ENCODE measurements at regions not wholly inside any gene's neighbourhood (a gene's known extent, or its start where the extent isn't known, plus 50 kb on each side); places are given as distances from the start of the nearest gene placed in this dataset.

GRCh38 chr12:72815421-72815820 lies 543.3 kb downstream of the TRHDE start:
- Histone ChIP-seq H3K27me3 (no peaks in the 10 kb centered on the region), H3K36me3 (no peaks in the 10 kb centered on the region), H3K9me3 (peaks cover 16% of the 10 kb centered on the region), H3K27ac (no peak overlapping the region), H3K4me3 (no peak overlapping the region), H3K4me1 (no peaks in the 10 kb centered on the region)
- no peak for TF ChIP-seq EP300 (IDR thresholded peaks at IDR 0.05)
- TF ChIP-seq POLR2A (IDR thresholded peaks at IDR 0.05) = no peak
- no peak for TF ChIP-seq CTCF (IDR thresholded peaks at IDR 0.05)
- TF ChIP-seq POLR2AphosphoS5 (IDR thresholded peaks at IDR 0.05) = no peak
- DNase-seq (ENCODE audit: low spot score in 2 of 2) = no peak

GRCh38 chr12:72828662-72829324 lies 556.6 kb downstream of the TRHDE start:
- Histone ChIP-seq H3K9me3 (peaks cover 7% of the 10 kb centered on the region), H3K27me3 (no peaks in the 10 kb centered on the region), H3K4me3 (no peak overlapping the region), H3K4me1 (no peaks in the 10 kb centered on the region), H3K36me3 (no peaks in the 10 kb centered on the region), H3K27ac (no peak overlapping the region)
- TF ChIP-seq EP300 (IDR thresholded peaks at IDR 0.05) (no peak), POLR2AphosphoS5 (IDR thresholded peaks at IDR 0.05) (no peak), CTCF (IDR thresholded peaks at IDR 0.05) (no peak), POLR2A (IDR thresholded peaks at IDR 0.05) (no peak)
- no peak for DNase-seq (ENCODE audit: low spot score in 2 of 2)
- 88% methylated on average over 2 of the region's 2 CpGs for WGBS

- Histone ChIP-seq H3K9me3 (peaks cover 7% of the 10 kb centered on the region), H3K4me1 (no peaks in the 10 kb centered on the region), H3K27me3 (no peaks in the 10 kb centered on the region), H3K4me3 (no peak overlapping the region), H3K27ac (no peak overlapping the region), H3K36me3 (no peaks in the 10 kb centered on the region)
- TF ChIP-seq CTCF (IDR thresholded peaks at IDR 0.05) (no peak), POLR2AphosphoS5 (IDR thresholded peaks at IDR 0.05) (no peak), POLR2A (IDR thresholded peaks at IDR 0.05) (no peak), EP300 (IDR thresholded peaks at IDR 0.05) (no peak)
- DNase-seq (ENCODE audit: low spot score in 2 of 2) = no peak
- WGBS = 92% methylated on average over 1 of the region's 1 CpG
These were observed 557.7 kb downstream of the TRHDE start for GRCh38 chr12:72829838-72830237.

- H3K36me3 ChIP-seq = no peaks in the 10 kb centered on the region
- 57% methylated on average over 4 of the region's 4 CpGs for WGBS
- H3K4me3 ChIP-seq = no peak overlapping the region
- H3K4me1 ChIP-seq = no peaks in the 10 kb centered on the region
- TF ChIP-seq EP300 (IDR thresholded peaks at IDR 0.05) = no peak
- no peak for TF ChIP-seq POLR2AphosphoS5 (IDR thresholded peaks at IDR 0.05)
- TF ChIP-seq CTCF (IDR thresholded peaks at IDR 0.05) = no peak
- TF ChIP-seq POLR2A (IDR thresholded peaks at IDR 0.05) = no peak
- no peaks in the 10 kb centered on the region for H3K27me3 ChIP-seq
- H3K9me3 ChIP-seq = no peaks in the 10 kb centered on the region
- DNase-seq (ENCODE audit: low spot score in 2 of 2) = no peak
- H3K27ac ChIP-seq = no peak overlapping the region
These were observed 559.9 kb downstream of the TRHDE start for GRCh38 chr12:72832024-72832423.

GRCh38 chr12:72836194-72836593 lies 564.0 kb downstream of the TRHDE start:
- TF ChIP-seq EP300 (IDR thresholded peaks at IDR 0.05) (no peak), POLR2A (IDR thresholded peaks at IDR 0.05) (no peak), CTCF (IDR thresholded peaks at IDR 0.05) (no peak), POLR2AphosphoS5 (IDR thresholded peaks at IDR 0.05) (no peak)
- Histone ChIP-seq H3K4me1 (no peaks in the 10 kb centered on the region), H3K36me3 (no peaks in the 10 kb centered on the region), H3K4me3 (no peak overlapping the region), H3K27me3 (no peaks in the 10 kb centered on the region), H3K9me3 (no peaks in the 10 kb centered on the region), H3K27ac (no peak overlapping the region)
- no peak for DNase-seq (ENCODE audit: low spot score in 2 of 2)

Data from suprapubic skin (tissue), 4 donors.